ENCODE measurements at regions not wholly inside any gene's neighbourhood (a gene's known extent, or its start where the extent isn't known, plus 50 kb on each side); places are given as distances from the start of the nearest gene placed in this dataset.

DNA sequence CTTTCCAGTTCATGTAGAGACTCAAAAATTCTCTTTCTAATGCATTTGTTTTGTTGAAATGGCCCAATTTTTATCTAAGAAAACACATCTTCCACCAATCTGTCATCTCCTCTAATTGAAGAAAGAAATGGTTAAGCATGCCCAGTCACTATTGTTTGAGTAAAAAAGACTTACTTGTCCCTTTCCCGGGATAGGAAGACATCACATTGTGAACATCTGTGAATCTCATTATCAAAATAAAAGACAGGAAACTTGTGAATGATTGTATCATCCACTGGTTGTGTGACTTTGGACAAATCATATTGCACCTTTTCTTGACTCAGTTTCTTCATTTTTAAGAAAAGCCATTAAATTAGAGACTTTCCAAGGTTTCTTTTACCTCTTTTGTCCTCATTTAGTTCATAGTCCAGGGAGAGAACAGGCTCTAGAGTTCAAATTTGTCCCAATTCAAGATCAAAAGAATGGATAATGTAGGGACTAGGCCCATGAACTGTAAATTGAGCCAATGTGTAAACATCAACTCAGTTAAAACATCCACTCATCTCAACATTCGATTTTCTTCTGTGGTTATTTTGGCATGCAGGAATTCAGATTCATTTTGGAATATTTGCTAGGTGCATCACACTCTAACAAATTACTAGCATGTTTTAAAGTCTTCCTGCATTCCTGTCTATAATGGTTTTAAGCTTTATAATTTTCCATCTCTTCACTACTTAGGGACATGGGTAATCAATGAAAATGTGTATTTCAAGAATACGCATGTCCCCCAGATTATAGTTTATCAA is 838.0 kb upstream of the WWC1 start:
- Histone ChIP-seq H3K27me3 (ENCODE audit: control insufficient read depth in 5 of 5, insufficient read depth in 4 of 5, low read length in 5 of 5) (no peaks in the 10 kb centered on the region), H3K9me3 (ENCODE audit: control insufficient read depth in 5 of 5, low read length in 5 of 5) (no peaks in the 10 kb centered on the region), H3K4me3 (ENCODE audit: low read depth in 1 of 5, low read length in 5 of 5) (no peak overlapping the region), H3K27ac (ENCODE audit: low read depth, low read length) (no peak overlapping the region), H3K36me3 (ENCODE audit: control insufficient read depth in 5 of 5, insufficient read depth in 5 of 5, low read length in 5 of 5) (no peaks in the 10 kb centered on the region), H3K4me1 (ENCODE audit: control insufficient read depth in 5 of 5, insufficient read depth in 5 of 5, low read length in 5 of 5) (no peaks in the 10 kb centered on the region), H3K9ac (ENCODE audit: low read length in 5 of 5) (no peak overlapping the region)

DNA sequence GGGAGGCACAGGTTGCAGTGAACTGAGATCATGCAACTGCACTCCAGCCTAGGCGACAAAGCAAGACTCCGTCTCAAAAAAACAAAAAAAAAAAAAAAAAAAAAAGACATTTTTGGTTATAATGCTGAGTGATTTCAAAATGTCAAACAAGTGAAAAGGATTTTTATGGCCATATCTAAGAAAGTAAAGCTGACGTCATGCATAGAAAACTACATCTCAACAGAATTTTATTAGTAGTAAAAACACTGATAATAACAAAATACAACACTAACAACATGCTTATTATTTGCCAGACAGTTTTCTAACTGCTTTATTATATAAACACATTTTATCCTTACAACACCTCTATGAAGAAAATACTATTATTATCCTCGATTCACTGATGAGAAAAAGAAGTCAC is 833.0 kb upstream of the WWC1 start:
- Histone ChIP-seq H3K27me3 (ENCODE audit: control insufficient read depth in 5 of 5, insufficient read depth in 4 of 5, low read length in 5 of 5) (no peaks in the 10 kb centered on the region), H3K27ac (ENCODE audit: low read depth, low read length) (no peak overlapping the region), H3K4me3 (ENCODE audit: low read depth in 1 of 5, low read length in 5 of 5) (no peak overlapping the region), H3K36me3 (ENCODE audit: control insufficient read depth in 5 of 5, insufficient read depth in 5 of 5, low read length in 5 of 5) (no peaks in the 10 kb centered on the region), H3K4me1 (ENCODE audit: control insufficient read depth in 5 of 5, insufficient read depth in 5 of 5, low read length in 5 of 5) (no peaks in the 10 kb centered on the region), H3K9me3 (ENCODE audit: control insufficient read depth in 5 of 5, low read length in 5 of 5) (peaks cover 0 to 8% (median 6%) of the 10 kb centered on the region in 5 donors), H3K9ac (ENCODE audit: low read length in 5 of 5) (no peak overlapping the region)

DNA sequence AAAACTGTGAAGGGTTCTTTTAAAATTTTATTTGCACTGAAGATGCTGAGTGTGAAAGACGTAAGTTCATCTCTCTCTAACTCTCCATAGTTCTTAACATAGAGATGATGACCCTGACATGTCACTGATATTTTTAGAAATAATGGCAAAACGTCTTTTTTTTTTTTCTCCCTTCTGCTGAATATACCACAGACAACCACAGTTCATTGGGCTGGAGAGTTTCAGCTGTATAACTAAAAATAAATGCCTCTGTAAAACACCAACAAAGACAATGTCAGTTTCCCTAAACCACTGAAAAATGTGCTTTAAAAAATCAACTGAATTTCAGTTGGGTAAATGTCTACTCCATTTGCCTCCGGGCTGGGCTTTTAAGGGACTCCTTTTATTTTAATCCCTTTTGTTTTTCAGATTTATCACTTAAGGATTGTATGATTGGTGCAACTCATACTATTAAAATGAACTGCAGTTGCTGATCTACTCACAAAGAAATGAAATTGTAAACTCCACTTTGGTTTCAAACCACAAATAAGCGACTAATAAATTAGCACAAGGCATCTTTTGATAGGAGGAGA is 830.9 kb upstream of the WWC1 start:
- Histone ChIP-seq H3K4me3 (ENCODE audit: low read depth in 1 of 5, low read length in 5 of 5) (no peak overlapping the region), H3K4me1 (ENCODE audit: control insufficient read depth in 5 of 5, insufficient read depth in 5 of 5, low read length in 5 of 5) (no peaks in the 10 kb centered on the region), H3K27me3 (ENCODE audit: control insufficient read depth in 5 of 5, insufficient read depth in 4 of 5, low read length in 5 of 5) (no peaks in the 10 kb centered on the region), H3K36me3 (ENCODE audit: control insufficient read depth in 5 of 5, insufficient read depth in 5 of 5, low read length in 5 of 5) (no peaks in the 10 kb centered on the region), H3K27ac (ENCODE audit: low read depth, low read length) (no peak overlapping the region), H3K9me3 (ENCODE audit: control insufficient read depth in 5 of 5, low read length in 5 of 5) (peaks cover 0 to 8% (median 6%) of the 10 kb centered on the region in 5 donors), H3K9ac (ENCODE audit: low read length in 5 of 5) (no peak overlapping the region)

DNA sequence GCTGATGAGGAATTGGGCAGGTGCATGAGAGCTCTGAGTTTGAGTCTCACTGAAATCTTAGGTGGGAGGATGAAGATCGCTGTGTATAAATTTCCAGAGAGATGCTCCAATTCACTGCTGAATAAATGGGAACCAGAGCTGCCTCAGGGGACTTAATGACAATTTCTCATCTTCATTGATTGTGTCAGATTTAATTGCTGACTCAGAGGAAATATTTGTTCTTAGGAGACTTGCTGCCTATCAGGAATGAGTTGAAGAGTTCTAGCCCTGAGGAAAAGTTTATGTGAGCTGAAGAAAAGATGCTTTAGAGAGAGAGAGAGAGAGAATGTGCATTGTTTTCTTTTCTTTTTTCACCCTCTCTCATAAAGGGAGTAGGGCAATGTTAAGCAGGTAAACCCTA is 827.5 kb upstream of the WWC1 start:
- H3K27me3 ChIP-seq (ENCODE audit: control insufficient read depth in 5 of 5, insufficient read depth in 4 of 5, low read length in 5 of 5): no peaks in the 10 kb centered on the region
- H3K27ac ChIP-seq (ENCODE audit: low read depth, low read length): no peak overlapping the region

DNA sequence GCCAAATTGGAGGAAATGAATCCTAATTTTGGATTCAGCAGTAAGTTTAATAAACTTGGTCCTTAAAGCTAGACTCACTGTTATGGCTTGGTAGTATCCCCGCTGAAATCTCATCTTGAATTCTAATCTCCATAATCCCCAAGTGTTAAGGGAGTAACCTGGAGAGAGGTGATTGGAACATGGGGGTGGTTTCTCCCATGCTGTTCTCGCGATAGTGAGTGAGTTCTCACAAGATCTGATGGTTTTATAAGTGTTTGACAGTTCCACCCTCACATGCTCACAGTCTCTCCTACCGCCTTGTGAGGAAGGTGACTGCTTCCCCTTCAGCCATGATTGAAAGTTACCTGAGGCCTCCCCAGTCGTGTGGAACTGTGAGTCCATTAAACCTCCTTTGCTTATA is 824.5 kb upstream of the WWC1 start:
- Histone ChIP-seq H3K9ac (ENCODE audit: low read length in 5 of 5) (no peak overlapping the region), H3K4me1 (ENCODE audit: control insufficient read depth in 5 of 5, insufficient read depth in 5 of 5, low read length in 5 of 5) (no peaks in the 10 kb centered on the region), H3K27me3 (ENCODE audit: control insufficient read depth in 5 of 5, insufficient read depth in 4 of 5, low read length in 5 of 5) (no peaks in the 10 kb centered on the region), H3K27ac (ENCODE audit: low read depth, low read length) (no peak overlapping the region), H3K9me3 (ENCODE audit: control insufficient read depth in 5 of 5, low read length in 5 of 5) (peaks cover 0 to 8% (median 6%) of the 10 kb centered on the region in 5 donors), H3K36me3 (ENCODE audit: control insufficient read depth in 5 of 5, insufficient read depth in 5 of 5, low read length in 5 of 5) (no peaks in the 10 kb centered on the region), H3K4me3 (ENCODE audit: low read depth in 1 of 5, low read length in 5 of 5) (no peak overlapping the region)

More for the DNA sequence above, 827.5 kb upstream of the WWC1 start:
- no peaks in the 10 kb centered on the region for H3K36me3 ChIP-seq (ENCODE audit: control insufficient read depth in 5 of 5, insufficient read depth in 5 of 5, low read length in 5 of 5)
- H3K4me3 ChIP-seq (ENCODE audit: low read depth in 1 of 5, low read length in 5 of 5): no peak overlapping the region
- H3K9ac ChIP-seq (ENCODE audit: low read length in 5 of 5): no peak overlapping the region
- no peaks in the 10 kb centered on the region for H3K4me1 ChIP-seq (ENCODE audit: control insufficient read depth in 5 of 5, insufficient read depth in 5 of 5, low read length in 5 of 5)
- peaks cover 0 to 8% (median 6%) of the 10 kb centered on the region in 5 donors for H3K9me3 ChIP-seq (ENCODE audit: control insufficient read depth in 5 of 5, low read length in 5 of 5)

DNA sequence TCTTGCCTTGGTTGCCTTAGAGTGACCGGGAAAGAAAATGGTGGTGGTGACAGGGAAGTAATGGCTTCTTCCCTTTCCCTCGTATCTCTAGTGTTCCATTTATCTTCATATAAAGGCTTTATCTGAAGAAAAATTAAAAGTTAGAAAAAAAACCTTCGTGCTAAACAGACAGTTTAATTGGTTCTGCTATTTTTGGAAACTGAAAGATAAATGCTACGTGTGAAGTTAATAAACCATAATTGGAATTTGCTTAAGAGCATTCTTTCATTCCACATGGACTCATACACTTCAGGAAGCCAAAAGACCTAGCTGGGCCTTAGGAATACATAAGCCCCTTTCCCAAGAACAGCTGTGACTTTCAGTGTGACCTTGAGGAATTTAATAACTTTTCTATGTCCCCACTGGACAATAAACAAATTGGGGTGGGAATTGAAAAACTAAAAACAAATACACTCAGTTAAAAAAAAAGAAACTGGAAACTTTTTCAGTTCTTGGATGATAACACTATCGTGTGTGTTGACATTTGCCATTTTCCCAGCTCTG is 818.8 kb upstream of the WWC1 start:
- Histone ChIP-seq H3K36me3 (ENCODE audit: control insufficient read depth in 5 of 5, insufficient read depth in 5 of 5, low read length in 5 of 5) (no peaks in the 10 kb centered on the region), H3K9me3 (ENCODE audit: control insufficient read depth in 5 of 5, low read length in 5 of 5) (no peaks in the 10 kb centered on the region), H3K4me3 (ENCODE audit: low read depth in 1 of 5, low read length in 5 of 5) (no peak overlapping the region), H3K9ac (ENCODE audit: low read length in 5 of 5) (no peak overlapping the region), H3K4me1 (ENCODE audit: control insufficient read depth in 5 of 5, insufficient read depth in 5 of 5, low read length in 5 of 5) (no peaks in the 10 kb centered on the region), H3K27ac (ENCODE audit: low read depth, low read length) (no peak overlapping the region), H3K27me3 (ENCODE audit: control insufficient read depth in 5 of 5, insufficient read depth in 4 of 5, low read length in 5 of 5) (no peaks in the 10 kb centered on the region)

DNA sequence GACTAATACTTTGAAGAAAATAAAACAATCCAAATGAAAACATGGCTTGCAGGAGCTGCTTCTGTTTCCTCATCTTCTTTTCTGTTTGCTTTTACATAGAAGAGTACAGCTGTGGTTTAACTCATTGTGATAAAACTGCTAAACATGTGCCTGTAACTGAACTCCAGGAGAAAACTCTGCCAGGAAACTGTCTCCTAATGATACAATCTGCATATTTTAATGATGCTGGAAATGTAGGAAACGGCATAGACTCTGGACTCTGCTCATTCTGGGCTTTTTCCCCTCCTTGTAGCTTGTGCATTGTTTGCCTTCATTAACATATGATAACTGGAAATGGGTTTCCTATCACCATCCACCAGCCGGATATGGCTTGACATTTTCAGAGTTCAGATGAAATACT is 813.3 kb upstream of the WWC1 start:
- Histone ChIP-seq H3K27me3 (ENCODE audit: control insufficient read depth in 5 of 5, insufficient read depth in 4 of 5, low read length in 5 of 5) (no peaks in the 10 kb centered on the region), H3K27ac (ENCODE audit: low read depth, low read length) (no peak overlapping the region), H3K9ac (ENCODE audit: low read length in 5 of 5) (no peak overlapping the region), H3K4me1 (ENCODE audit: control insufficient read depth in 5 of 5, insufficient read depth in 5 of 5, low read length in 5 of 5) (no peaks in the 10 kb centered on the region), H3K4me3 (ENCODE audit: low read depth in 1 of 5, low read length in 5 of 5) (no peak overlapping the region), H3K9me3 (ENCODE audit: control insufficient read depth in 5 of 5, low read length in 5 of 5) (no peaks in the 10 kb centered on the region), H3K36me3 (ENCODE audit: control insufficient read depth in 5 of 5, insufficient read depth in 5 of 5, low read length in 5 of 5) (no peaks in the 10 kb centered on the region)

DNA sequence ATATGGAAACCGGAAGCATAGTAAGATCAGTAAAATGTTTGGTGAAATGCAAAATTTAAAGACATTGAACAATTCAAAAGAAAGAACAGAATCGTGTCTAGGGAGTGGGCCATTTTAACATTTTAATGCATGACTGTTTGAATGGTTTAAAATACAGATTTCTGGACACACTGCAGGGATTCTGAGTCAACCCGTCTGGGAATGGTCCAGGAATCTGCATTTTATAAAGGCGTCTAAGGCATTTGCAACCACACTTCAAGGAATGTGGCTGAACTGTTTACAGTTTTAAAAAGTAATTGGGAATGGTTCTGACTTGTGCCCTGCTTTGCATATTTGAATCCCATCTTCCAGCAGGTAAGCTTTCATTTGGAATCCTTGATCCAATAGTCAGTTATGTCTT is 811.7 kb upstream of the WWC1 start:
- Histone ChIP-seq H3K36me3 (ENCODE audit: control insufficient read depth in 5 of 5, insufficient read depth in 5 of 5, low read length in 5 of 5) (no peaks in the 10 kb centered on the region), H3K4me1 (ENCODE audit: control insufficient read depth in 5 of 5, insufficient read depth in 5 of 5, low read length in 5 of 5) (no peaks in the 10 kb centered on the region), H3K9ac (ENCODE audit: low read length in 5 of 5) (no peak overlapping the region), H3K9me3 (ENCODE audit: control insufficient read depth in 5 of 5, low read length in 5 of 5) (no peaks in the 10 kb centered on the region), H3K4me3 (ENCODE audit: low read depth in 1 of 5, low read length in 5 of 5) (no peak overlapping the region), H3K27me3 (ENCODE audit: control insufficient read depth in 5 of 5, insufficient read depth in 4 of 5, low read length in 5 of 5) (no peaks in the 10 kb centered on the region), H3K27ac (ENCODE audit: low read depth, low read length) (no peak overlapping the region)

DNA sequence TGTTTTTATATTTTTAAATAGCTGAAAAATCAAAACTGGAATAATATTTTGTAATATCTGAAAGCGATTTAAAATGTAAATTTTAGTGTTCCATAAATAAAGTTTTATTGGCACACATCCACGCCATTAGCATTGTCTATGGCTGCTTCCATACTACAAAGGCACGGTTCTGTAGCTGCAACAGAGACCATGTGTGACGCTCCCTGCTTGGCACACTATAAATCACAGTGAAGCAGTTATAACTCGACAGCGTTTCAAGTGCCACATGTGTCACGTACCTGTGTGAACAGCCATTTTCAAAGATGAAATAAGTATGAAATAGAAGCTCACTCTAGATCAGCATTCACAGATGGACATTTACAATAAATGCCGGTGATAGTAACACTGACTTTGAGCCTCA is 810.1 kb upstream of the WWC1 start:
- Histone ChIP-seq H3K36me3 (ENCODE audit: control insufficient read depth in 5 of 5, insufficient read depth in 5 of 5, low read length in 5 of 5) (no peaks in the 10 kb centered on the region), H3K4me1 (ENCODE audit: control insufficient read depth in 5 of 5, insufficient read depth in 5 of 5, low read length in 5 of 5) (no peaks in the 10 kb centered on the region), H3K4me3 (ENCODE audit: low read depth in 1 of 5, low read length in 5 of 5) (no peak overlapping the region), H3K9me3 (ENCODE audit: control insufficient read depth in 5 of 5, low read length in 5 of 5) (no peaks in the 10 kb centered on the region), H3K9ac (ENCODE audit: low read length in 5 of 5) (no peak overlapping the region), H3K27me3 (ENCODE audit: control insufficient read depth in 5 of 5, insufficient read depth in 4 of 5, low read length in 5 of 5) (no peaks in the 10 kb centered on the region), H3K27ac (ENCODE audit: low read depth, low read length) (no peak overlapping the region)

DNA sequence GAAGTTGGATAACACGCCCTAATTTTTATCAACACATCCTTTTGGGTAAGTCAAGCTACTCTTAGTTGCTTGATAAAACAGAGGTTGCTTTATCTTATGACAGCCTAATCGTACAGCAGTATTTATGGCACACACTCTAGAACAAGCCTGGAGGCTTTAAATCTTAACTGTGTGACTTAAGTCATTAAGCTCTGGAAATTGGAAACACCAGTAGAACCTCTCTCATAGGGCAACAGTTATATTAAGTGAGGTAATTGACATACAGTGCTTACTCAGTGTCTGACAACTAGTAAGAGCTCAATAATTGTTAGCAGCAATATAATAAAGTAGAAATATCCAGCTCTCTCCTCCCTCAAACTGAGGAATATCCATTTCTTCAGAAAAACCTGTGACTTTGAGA is 808.9 kb upstream of the WWC1 start:
- no peaks in the 10 kb centered on the region for H3K36me3 ChIP-seq (ENCODE audit: control insufficient read depth in 5 of 5, insufficient read depth in 5 of 5, low read length in 5 of 5)
- H3K27ac ChIP-seq (ENCODE audit: low read depth, low read length): no peak overlapping the region
- no peaks in the 10 kb centered on the region for H3K9me3 ChIP-seq (ENCODE audit: control insufficient read depth in 5 of 5, low read length in 5 of 5)
- no peaks in the 10 kb centered on the region for H3K27me3 ChIP-seq (ENCODE audit: control insufficient read depth in 5 of 5, insufficient read depth in 4 of 5, low read length in 5 of 5)
- H3K4me3 ChIP-seq (ENCODE audit: low read depth in 1 of 5, low read length in 5 of 5): no peak overlapping the region
- no peaks in the 10 kb centered on the region for H3K4me1 ChIP-seq (ENCODE audit: control insufficient read depth in 5 of 5, insufficient read depth in 5 of 5, low read length in 5 of 5)
- no peak overlapping the region for H3K9ac ChIP-seq (ENCODE audit: low read length in 5 of 5)

All from subcutaneous abdominal adipose tissue (tissue), 5 donors.